SHP77 treated with DMSO at 0.1 percent for 48 hours (cell line): ENCODE measurements at regions not wholly inside any gene's neighbourhood (a gene's known extent, or its start where the extent isn't known, plus 50 kb on each side); places are given as distances from the start of the nearest gene placed in this dataset.

Experiments used
- DNase-seq: peaks from one replicate; lab custom pipeline; 2025; lab: John Stamatoyannopoulos, UW

GRCh38 chr11:128327274-128327673, 260.1 kb downstream of the ETS1 start:
- DNase-seq: no peak

- no peak for DNase-seq
Measured at GRCh38 chr11:128326791-128327190, 260.6 kb downstream of the ETS1 start.

- no peak for DNase-seq
Measured at GRCh38 chr11:128324531-128325141, 262.7 kb downstream of the ETS1 start.

GRCh38 chr11:128324051-128324481, 263.3 kb downstream of the ETS1 start:
- DNase-seq: no peak

GRCh38 chr11:128323381-128323780, 264.0 kb downstream of the ETS1 start:
- DNase-seq: no peak

GRCh38 chr11:128318856-128319474, 268.4 kb downstream of the ETS1 start:
- no peak for DNase-seq

- DNase-seq: no peak
Measured at GRCh38 chr11:128316541-128317227, 270.7 kb downstream of the ETS1 start.

- no peak for DNase-seq
Measured at GRCh38 chr11:128315933-128316332, 271.4 kb downstream of the ETS1 start.

- no peak for DNase-seq
Measured at GRCh38 chr11:128313931-128314330, 273.4 kb downstream of the ETS1 start.

GRCh38 chr11:128311742-128312719, 275.3 kb downstream of the ETS1 start:
- no peak for DNase-seq

- DNase-seq: no peak
Measured at GRCh38 chr11:128310676-128311445, 276.5 kb downstream of the ETS1 start.

- DNase-seq: no peak
Measured at GRCh38 chr11:128310005-128310404, 277.4 kb downstream of the ETS1 start.

GRCh38 chr11:128308794-128309193, 278.6 kb downstream of the ETS1 start:
- DNase-seq: no peak

- no peak for DNase-seq
Measured at GRCh38 chr11:128305588-128305987, 281.8 kb downstream of the ETS1 start.

GRCh38 chr11:128304666-128305485, 282.5 kb downstream of the ETS1 start:
- DNase-seq: no peak

GRCh38 chr11:128304116-128304515, 283.2 kb downstream of the ETS1 start:
- DNase-seq: no peak

- DNase-seq: no peak
Measured at GRCh38 chr11:128303383-128303782, 284.0 kb downstream of the ETS1 start.

GRCh38 chr11:128302425-128303186, 284.8 kb downstream of the ETS1 start:
- DNase-seq: no peak

GRCh38 chr11:128301756-128302155, 285.6 kb downstream of the ETS1 start:
- no peak for DNase-seq

GRCh38 chr11:128300785-128301184, 286.6 kb downstream of the ETS1 start:
- no peak for DNase-seq
